ENCODE measurements at regions not wholly inside any gene's neighbourhood (a gene's known extent, or its start where the extent isn't known, plus 50 kb on each side); places are given as distances from the start of the nearest gene placed in this dataset.

- no peak for DNase-seq
These were observed 241.2 kb upstream of the HS6ST1 start for GRCh38 chr2:128559533-128560515.

- no peak for DNase-seq
These were observed 242.1 kb upstream of the HS6ST1 start for GRCh38 chr2:128560718-128561117.

GRCh38 chr2:128562471-128563347 is 244.0 kb upstream of the HS6ST1 start:
- DNase-seq: no peak

GRCh38 chr2:128563348-128563687 is 244.7 kb upstream of the HS6ST1 start:
- DNase-seq: no peak

- DNase-seq: no peak
These were observed 245.5 kb upstream of the HS6ST1 start for GRCh38 chr2:128564131-128564530.

GRCh38 chr2:128564551-128564950 is 245.9 kb upstream of the HS6ST1 start:
- DNase-seq: no peak

GRCh38 chr2:128565441-128565840 is 246.8 kb upstream of the HS6ST1 start:
- DNase-seq: no peak

GRCh38 chr2:128566671-128567070 is 248.0 kb upstream of the HS6ST1 start:
- DNase-seq: no peak

- DNase-seq: no peak
These were observed 249.4 kb upstream of the HS6ST1 start for GRCh38 chr2:128568106-128568505.

GRCh38 chr2:128573116-128573515 is 254.4 kb upstream of the HS6ST1 start:
- DNase-seq: no peak

GRCh38 chr2:128573531-128573930 is 254.9 kb upstream of the HS6ST1 start:
- no peak for DNase-seq

GRCh38 chr2:128577141-128577930 is 258.7 kb upstream of the HS6ST1 start:
- no peak for DNase-seq

- DNase-seq: no peak
These were observed 260.0 kb upstream of the HS6ST1 start for GRCh38 chr2:128578406-128579390.

GRCh38 chr2:128579825-128580224 is 261.2 kb upstream of the HS6ST1 start:
- DNase-seq: no peak

GRCh38 chr2:128580988-128581848 is 262.6 kb upstream of the HS6ST1 start:
- no peak for DNase-seq

GRCh38 chr2:128581849-128582244 is 263.2 kb upstream of the HS6ST1 start:
- DNase-seq: no peak

GRCh38 chr2:128584296-128584890 is 265.7 kb upstream of the HS6ST1 start:
- no peak for DNase-seq

GRCh38 chr2:128585706-128586105 is 267.0 kb upstream of the HS6ST1 start:
- no peak for DNase-seq

GRCh38 chr2:128589681-128590080 is 271.0 kb upstream of the HS6ST1 start:
- DNase-seq: no peak

- no peak for DNase-seq
These were observed 271.8 kb upstream of the HS6ST1 start for GRCh38 chr2:128590309-128591021.

Data from activated gamma-delta T cell treated with Interleukin-2 at 50 U/mL for 16 hours (primary cell).